ENCODE measurements at regions not wholly inside any gene's neighbourhood (a gene's known extent, or its start where the extent isn't known, plus 50 kb on each side); places are given as distances from the start of the nearest gene placed in this dataset.

GRCh38 chr16:50878536-50878935 is 136.7 kb downstream of the CYLD start:
- TF ChIP-seq CTCF (IDR thresholded peaks at IDR 0.05): no peak
- TF ChIP-seq EP300 (IDR thresholded peaks at IDR 0.05): no peak
- no peak for TF ChIP-seq POLR2A (IDR thresholded peaks at IDR 0.05)

All from tibial nerve (tissue), 4 donors.